Urinary bladder (tissue), 3 donors: ENCODE measurements at regions not wholly inside any gene's neighbourhood (a gene's known extent, or its start where the extent isn't known, plus 50 kb on each side); places are given as distances from the start of the nearest gene placed in this dataset.

Source experiments
- DNase-seq: peaks from one replicate; pipeline ENCODE4 v3.0.0-alpha.2; 2015; ENCODE audit errors: extremely low spot score
- H3K27ac ChIP-seq: one replicate; pipeline ENCODE4 v1.5.1; 2013; ENCODE audit warnings: low read depth, mild to moderate bottlenecking, moderate library complexity
- H3K36me3 ChIP-seq: one replicate; pipeline ENCODE4 v1.6.1; 2013; ENCODE audit warnings: mild to moderate bottlenecking, moderate library complexity; ENCODE audit not compliant: insufficient read depth
- H3K4me1 ChIP-seq: one replicate; pipeline ENCODE4 v1.6.1; 2013; ENCODE audit warnings: mild to moderate bottlenecking, moderate library complexity; ENCODE audit not compliant: insufficient read depth
- H3K4me3 ChIP-seq: one replicate; pipeline ENCODE4 v1.5.1; 2013; ENCODE audit warnings: low read depth, low read length
- WGBS: extraction: QIAGEN DNeasy Blood & Tissue Kit; methylation state at CpG from one replicate; pipeline ENCODE4 v1.1.7; 2013; 5-methylcytosine and 5-hydroxymethylcytosine counted together
- donor health status: healthy with polysubstance abuse.
- donor health status: healthy.

GRCh38 chr1:235045034-235045690 lies 83.5 kb downstream of the TOMM20 start:
- WGBS, result 73% methylated on average over 10 of the region's 10 CpGs
- no peaks in the 10 kb centered on the region for H3K4me1 ChIP-seq
- H3K4me3 ChIP-seq, result no peak overlapping the region
- H3K27ac ChIP-seq, result no peak overlapping the region
- no peak for DNase-seq
- no peaks in the 10 kb centered on the region for H3K36me3 ChIP-seq

- H3K36me3 ChIP-seq, result no peaks in the 10 kb centered on the region
- no peak overlapping the region for H3K27ac ChIP-seq
- no peak overlapping the region for H3K4me3 ChIP-seq
- no peaks in the 10 kb centered on the region for H3K4me1 ChIP-seq
- WGBS, result 91% methylated on average over 3 of the region's 3 CpGs
- DNase-seq, result no peak
Measured at GRCh38 chr1:235043234-235043633, 85.4 kb downstream of the TOMM20 start.

- H3K4me3 ChIP-seq, result no peak overlapping the region
- H3K4me1 ChIP-seq, result no peaks in the 10 kb centered on the region
- no peak for DNase-seq
- no peaks in the 10 kb centered on the region for H3K36me3 ChIP-seq
- no peak overlapping the region for H3K27ac ChIP-seq
- 96% methylated on average over 2 of the region's 2 CpGs for whole genome bisulfite sequencing
Measured at GRCh38 chr1:235038701-235039100, 89.9 kb downstream of the TOMM20 start.

- Histone ChIP-seq H3K4me1 (no peaks in the 10 kb centered on the region), H3K27ac (no peak overlapping the region), H3K4me3 (no peak overlapping the region), H3K36me3 (no peaks in the 10 kb centered on the region)
- 97% methylated on average over 2 of the region's 2 CpGs for WGBS
- no peak for DNase-seq
Measured at GRCh38 chr1:235035928-235036327, 92.7 kb downstream of the TOMM20 start.

GRCh38 chr1:235030919-235031596 lies 97.6 kb downstream of the TOMM20 start:
- DNase-seq, result no peak
- no peaks in the 10 kb centered on the region for H3K36me3 ChIP-seq
- H3K4me3 ChIP-seq, result no peak overlapping the region
- no peak overlapping the region for H3K27ac ChIP-seq
- WGBS, result 98% methylated on average over 7 of the region's 7 CpGs
- H3K4me1 ChIP-seq, result no peaks in the 10 kb centered on the region

DNA sequence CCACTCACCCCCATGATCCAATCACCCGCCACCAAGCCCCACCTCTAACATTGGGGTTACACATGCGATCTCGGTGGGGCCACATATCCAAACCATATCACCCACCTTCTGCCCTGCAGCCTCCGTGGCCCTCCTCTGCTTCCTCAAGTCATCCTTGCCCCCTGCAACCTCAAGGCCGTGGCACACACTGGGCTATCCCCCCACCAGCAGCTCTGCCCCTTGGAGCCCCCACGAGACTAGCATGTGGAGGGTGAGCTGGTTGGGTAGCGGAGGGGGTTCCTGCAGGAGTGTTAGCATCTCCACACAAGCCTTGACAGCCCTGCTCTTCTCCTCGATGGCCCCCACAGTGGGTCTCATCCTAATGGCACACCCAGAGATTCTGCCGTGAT lies 100.8 kb downstream of the TOMM20 start:
- Histone ChIP-seq H3K36me3 (no peaks in the 10 kb centered on the region), H3K4me3 (no peak overlapping the region), H3K27ac (no peak overlapping the region), H3K4me1 (no peaks in the 10 kb centered on the region)
- 97% methylated on average over 9 of the region's 9 CpGs for WGBS
- DNase-seq, result no peak

- no peak overlapping the region for H3K27ac ChIP-seq
- no peaks in the 10 kb centered on the region for H3K4me1 ChIP-seq
- H3K4me3 ChIP-seq, result no peak overlapping the region
- 93% methylated on average over 13 of the region's 13 CpGs for WGBS
- DNase-seq, result no peak
- no peaks in the 10 kb centered on the region for H3K36me3 ChIP-seq
Measured at GRCh38 chr1:235027076-235027861, 101.4 kb downstream of the TOMM20 start.

GRCh38 chr1:235025422-235025984 lies 103.1 kb downstream of the TOMM20 start:
- no peak for DNase-seq
- 97% methylated on average over 5 of the region's 5 CpGs for WGBS

DNA sequence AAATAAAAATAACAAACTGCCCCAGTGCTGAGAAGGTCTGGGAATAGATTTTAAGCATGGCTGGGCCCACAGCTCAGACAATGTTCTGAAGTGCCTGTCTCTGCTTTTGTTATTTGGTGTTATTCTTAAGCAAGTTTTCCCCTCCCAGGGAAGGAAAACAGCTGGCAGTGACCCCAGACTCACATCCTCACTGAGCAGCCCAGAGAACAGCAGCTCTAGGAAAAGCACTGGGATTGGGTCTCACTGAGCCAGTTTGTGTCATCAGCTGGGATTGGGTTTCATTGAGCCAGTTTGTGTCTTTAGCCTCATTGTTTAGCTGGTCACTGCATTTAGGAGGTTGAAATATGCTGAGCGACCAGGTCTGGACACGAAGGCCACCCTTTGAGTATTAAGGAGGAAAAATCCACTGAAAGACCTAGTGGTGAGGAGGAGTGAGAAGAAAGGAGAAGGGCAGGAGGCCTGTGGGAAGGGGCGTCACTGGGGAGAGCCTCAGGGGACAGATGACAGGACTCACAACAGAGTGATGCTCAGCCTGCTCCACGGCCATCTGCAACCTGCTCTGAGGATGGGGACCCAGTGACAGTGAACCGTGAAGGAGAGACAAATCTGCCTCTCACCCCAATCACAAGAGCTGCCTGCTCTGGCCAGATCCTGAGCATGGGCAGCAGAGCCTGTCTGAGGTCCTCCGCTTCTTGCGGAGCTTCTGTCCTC lies 103.8 kb downstream of the TOMM20 start:
- no peak for DNase-seq
- Histone ChIP-seq H3K36me3 (no peaks in the 10 kb centered on the region), H3K27ac (no peak overlapping the region), H3K4me1 (no peaks in the 10 kb centered on the region), H3K4me3 (no peak overlapping the region)
- WGBS, result 87% methylated on average over 7 of the region's 7 CpGs

More at GRCh38 chr1:235025422-235025984, 103.1 kb downstream of the TOMM20 start:
- Histone ChIP-seq H3K4me3 (no peak overlapping the region), H3K4me1 (no peaks in the 10 kb centered on the region), H3K36me3 (no peaks in the 10 kb centered on the region), H3K27ac (no peak overlapping the region)

- H3K4me3 ChIP-seq, result no peak overlapping the region
- 87% methylated on average over 10 of the region's 10 CpGs for WGBS
- no peak overlapping the region for H3K27ac ChIP-seq
- no peaks in the 10 kb centered on the region for H3K36me3 ChIP-seq
- no peaks in the 10 kb centered on the region for H3K4me1 ChIP-seq
- no peak for DNase-seq
Measured at GRCh38 chr1:235023711-235024439, 104.8 kb downstream of the TOMM20 start.

DNA sequence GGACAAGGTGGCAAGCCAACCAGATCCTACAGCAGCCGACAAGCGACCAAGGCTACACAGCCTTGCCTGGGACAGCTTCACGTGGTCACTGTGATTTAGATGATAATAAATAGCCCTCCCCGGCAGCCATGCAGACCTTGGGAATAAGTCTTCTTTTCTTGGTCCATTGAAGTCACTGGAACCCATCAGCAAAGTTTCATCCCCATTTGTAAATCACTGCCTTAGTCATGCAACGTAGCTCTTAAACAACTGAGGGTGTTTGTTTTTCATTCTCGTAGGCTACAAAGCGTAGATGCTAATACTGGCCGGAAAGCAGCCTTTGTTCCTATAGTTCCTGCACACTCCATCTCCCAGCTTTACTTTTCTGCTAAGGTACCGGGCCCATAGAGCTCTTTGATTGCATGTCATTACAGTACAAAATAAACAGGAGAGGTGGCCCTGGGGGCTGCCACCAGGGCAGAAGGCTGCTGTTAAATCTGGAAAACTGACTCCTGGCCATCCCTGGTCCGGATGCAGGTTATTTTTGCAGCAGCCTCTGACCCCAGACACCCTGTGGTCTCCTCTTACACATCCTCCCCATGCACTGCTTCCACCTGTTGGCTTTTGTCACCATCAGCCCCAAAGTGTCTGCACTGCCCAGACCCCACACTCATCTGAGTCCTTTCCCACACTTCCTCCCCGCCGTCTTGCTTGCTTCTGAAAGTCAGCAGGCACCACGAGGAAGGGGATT lies 105.5 kb downstream of the TOMM20 start:
- Histone ChIP-seq H3K27ac (no peak overlapping the region), H3K4me3 (no peak overlapping the region), H3K4me1 (no peaks in the 10 kb centered on the region), H3K36me3 (no peaks in the 10 kb centered on the region)
- 88% methylated on average over 13 of the region's 13 CpGs for WGBS
- no peak for DNase-seq

GRCh38 chr1:235022341-235022980 lies 106.2 kb downstream of the TOMM20 start:
- no peaks in the 10 kb centered on the region for H3K36me3 ChIP-seq
- H3K27ac ChIP-seq, result no peak overlapping the region

More at GRCh38 chr1:235022341-235022980, 106.2 kb downstream of the TOMM20 start:
- no peak for DNase-seq
- WGBS, result 34% methylated on average over 12 of the region's 12 CpGs
- no peaks in the 10 kb centered on the region for H3K4me1 ChIP-seq
- H3K4me3 ChIP-seq, result no peak overlapping the region
